GM19099 (cell line): ENCODE measurements at regions not wholly inside any gene's neighbourhood (a gene's known extent, or its start where the extent isn't known, plus 50 kb on each side); places are given as distances from the start of the nearest gene placed in this dataset.

Source experiments
- POLR2A ChIP-seq: IDR thresholded peaks from 3 replicates; pipeline ENCODE4 v1.6.1; 2011; ENCODE audit warnings: low read depth; ENCODE audit not compliant: insufficient read length; ENCODE audit errors: extremely low read depth

DNA sequence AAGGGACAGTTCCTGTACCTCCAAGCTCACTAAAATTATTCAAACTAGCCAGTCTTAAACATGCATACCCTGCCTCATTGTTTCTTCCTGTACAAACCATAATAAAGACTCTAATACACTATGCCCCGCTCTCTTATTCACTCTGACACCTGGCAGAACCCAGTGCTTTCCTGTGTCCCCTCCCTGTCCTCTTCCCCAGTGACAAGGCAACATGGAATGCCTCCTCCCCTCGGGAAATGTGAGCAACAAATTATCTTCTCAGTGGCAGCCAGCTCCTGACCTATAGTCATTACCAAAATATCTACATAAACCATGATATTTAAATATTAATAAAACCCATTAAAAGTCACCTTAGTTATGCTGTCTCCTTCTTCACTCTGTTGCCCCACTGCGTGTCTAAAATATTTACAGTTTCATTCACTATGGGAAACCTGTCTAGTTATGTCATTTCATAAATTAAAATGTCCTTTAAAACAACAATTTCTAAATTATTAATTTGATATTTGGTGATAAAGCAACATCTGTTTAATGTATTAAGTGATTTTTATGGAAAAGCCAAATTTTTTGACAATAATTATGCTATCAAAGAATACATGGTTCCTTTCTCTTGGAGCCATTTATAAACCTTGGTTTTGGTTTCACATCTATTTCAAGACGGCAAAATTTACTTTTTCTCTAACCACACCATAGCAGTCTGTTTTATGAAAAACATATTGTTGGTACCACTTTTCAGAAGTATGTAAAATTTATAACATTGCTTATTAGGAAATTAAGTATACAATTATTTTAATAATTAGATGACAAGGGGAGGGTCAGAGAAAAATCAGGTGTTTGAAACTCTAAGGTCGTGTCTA, 1355.2 kb downstream of the XPNPEP1 start:
- no peak for TF ChIP-seq POLR2A

DNA sequence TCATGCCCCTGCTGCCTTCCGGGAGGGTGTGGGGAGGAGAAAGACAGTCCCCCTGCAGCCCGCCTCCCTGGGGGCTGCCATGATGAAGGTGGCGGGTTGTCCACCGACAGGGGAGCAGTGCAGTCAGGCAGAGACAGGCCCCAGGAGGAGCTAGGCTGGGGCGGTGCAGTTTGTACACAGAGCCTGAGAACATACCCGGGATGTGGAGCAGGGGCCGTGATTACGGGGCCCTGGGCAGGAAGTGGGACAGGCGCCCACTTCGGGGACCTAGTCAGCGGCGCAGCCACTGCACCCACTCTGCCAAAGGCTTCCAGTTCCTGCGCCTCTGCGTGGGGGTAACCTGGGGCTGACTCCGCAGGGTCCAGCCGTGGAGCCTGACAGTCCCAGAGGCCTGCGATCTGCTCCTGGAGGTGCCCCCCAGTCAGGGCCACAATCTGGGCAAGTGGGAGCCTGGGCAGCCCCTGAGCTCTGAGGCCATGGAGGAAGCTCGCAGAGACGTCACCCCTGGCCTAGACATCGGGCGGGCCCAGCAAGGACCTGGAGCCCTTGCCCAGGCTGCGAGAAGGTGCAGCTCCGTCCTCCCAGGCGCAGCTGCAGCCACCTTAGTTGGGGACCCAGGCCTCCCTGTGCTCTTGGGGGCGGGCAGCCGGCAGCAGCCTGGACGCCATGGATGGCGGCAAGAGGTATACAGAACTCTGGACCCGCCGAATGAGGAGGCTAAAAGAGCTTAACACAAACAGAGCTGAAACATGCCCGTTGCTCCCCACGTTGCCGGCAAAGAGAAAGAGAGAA, 1356.8 kb downstream of the XPNPEP1 start:
- no peak for TF ChIP-seq POLR2A

DNA sequence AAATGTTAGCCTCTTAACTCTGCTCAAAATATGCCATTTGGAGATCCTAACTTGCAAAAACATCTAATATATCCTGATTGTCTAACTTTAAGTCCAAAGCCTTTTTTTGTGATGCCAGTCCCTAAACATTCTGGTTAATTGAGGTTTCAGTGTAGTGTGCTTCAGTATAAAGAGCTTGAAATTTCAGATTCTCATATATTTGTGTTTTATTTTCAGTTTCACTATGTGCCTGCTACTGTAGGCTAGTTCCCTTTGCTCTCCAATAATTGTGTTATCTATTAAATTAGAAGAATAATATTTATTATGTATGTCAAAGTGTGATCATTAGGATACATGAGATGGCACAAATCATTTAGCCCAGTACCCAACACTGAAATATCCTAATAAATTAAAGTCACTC, 1361.2 kb downstream of the XPNPEP1 start:
- no peak for TF ChIP-seq POLR2A

DNA sequence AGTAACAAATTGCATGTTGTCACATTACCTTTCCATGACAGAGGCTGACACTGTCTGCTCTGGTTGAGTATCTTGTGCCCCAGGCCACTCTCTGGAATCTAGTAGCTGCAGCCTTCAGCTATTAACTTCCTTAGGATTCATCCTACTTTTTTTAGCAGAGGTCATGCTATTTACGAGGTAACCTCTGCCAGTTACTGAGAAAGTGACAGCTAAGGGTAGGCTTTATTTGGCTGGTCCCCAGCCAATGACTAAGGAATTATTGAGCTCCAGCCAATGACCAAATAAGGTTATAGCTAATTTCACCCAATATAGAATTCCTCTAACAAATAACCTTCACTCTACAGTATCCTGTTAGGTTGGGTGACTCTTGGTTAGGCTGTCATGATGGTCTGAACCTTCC, 1361.7 kb downstream of the XPNPEP1 start:
- TF ChIP-seq POLR2A = no peak

DNA sequence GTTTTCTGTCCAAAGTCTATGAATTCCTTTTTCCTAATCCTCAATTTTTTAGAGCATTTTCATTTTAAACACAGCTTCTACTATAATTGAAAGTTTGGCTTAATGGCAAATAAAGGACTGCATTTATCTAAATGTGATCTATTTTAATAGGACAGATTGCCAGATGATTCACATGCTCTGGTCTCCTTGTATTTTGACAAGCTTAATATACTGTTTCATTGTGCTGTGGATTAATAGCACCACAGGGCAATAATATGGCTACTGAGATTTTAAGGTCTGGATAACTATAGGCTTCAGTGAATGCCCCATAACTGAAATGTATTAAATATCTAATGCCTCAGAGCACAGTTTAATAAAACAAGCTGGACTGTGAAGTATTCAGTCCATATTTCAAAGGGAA, 1362.8 kb downstream of the XPNPEP1 start:
- TF ChIP-seq POLR2A = no peak

DNA sequence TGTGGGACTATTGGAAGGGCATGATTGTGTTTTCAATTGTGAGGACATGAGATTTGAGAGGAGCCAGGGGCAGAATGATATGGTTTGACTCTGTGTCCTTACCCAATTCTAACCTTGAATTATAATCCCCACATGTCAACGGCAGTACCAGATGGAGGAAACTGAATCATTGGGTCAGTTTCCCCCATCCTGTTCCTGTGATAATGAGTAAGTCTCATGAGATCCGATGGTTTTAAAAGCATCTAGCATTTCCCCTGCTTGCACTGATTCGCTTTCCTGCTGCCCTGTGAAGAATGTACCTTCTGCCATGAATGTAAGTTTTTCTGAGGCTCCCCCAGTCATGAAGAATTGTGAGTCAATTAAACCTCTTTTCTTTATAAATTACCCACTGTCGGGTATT, 1367.1 kb downstream of the XPNPEP1 start:
- TF ChIP-seq POLR2A = no peak

DNA sequence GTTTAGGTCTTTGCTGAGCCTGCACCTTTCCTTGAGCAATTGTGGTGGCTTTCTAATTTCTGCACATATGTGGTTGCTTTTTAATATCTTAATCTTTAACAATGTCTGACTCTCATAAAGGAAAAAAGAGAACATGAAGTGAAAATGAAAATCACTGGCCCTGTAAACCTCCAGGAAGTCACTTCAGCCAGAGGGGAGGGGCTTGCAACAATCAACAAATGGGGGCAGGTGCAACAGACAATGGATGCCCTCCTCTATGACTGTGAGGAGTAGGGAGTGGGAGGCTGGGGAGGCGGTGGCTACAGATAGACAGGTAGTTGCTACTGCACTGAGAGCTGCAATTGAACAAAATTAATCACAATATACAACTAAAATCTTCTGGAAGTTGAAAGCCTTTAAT, 1377.4 kb downstream of the XPNPEP1 start:
- TF ChIP-seq POLR2A = no peak

DNA sequence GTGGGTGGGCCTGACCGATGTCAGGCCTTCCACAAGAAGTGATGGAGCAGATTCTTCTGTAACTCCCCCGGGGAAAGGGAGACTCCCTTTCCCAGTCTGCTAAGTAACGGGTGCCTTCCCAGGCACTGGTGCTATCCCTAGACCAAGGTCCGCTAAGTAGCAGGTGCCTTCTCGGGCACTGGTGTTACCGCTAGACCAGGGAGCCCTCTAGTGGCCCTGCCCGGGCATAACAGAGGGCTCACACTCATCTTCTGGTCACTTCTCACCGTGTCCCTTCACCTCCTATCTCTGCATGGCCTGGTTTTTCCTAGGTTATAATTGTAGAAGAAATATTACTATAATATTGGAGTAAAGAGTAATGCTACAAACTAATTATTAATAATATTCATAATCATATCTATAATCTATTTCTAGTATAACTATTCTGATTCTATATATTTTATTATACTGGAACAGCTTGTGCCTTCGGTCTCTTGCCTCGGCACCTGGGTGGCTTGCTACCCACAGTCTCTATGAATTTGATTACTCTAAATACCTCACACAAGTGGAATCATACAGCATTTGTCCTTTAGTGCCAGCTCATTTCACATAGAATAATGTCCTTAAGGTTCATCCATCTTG, 1378.7 kb downstream of the XPNPEP1 start:
- TF ChIP-seq POLR2A = no peak

DNA sequence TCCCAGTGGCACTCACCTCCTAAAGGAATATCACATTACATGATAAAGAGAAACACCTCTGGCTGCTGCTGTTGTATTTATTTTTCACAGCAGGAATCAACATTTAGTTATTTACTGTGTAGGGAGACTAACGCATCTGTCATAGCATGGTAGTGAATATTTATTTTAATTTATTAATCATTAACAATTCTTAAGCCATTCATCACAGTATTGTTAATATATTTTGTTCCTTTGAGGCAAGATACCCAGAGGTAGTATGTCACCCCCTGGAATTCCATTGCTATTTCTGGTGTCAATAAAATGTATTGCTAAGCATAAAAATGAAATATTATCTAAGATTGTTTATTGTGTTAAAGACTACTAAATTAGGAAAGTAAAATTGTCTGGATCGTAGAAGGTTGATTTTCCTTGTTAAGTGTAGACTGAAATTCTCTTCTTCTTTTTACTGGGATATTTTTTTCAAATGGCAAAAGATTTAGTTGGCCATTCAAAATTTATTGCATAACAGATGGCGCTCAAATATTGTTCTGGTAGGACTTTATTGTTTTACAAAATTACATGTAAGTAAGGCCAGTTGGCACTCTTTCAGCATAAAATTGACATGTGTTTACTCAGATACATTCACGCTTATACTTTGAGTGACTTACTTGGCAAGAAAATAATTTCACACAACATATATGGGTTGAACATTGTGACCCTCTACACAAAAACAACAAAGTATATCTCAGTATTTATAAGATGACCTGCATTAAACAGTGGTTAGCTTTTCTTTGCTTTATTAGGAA, 1358.7 kb upstream of the SORCS1 start:
- no peak for TF ChIP-seq POLR2A

DNA sequence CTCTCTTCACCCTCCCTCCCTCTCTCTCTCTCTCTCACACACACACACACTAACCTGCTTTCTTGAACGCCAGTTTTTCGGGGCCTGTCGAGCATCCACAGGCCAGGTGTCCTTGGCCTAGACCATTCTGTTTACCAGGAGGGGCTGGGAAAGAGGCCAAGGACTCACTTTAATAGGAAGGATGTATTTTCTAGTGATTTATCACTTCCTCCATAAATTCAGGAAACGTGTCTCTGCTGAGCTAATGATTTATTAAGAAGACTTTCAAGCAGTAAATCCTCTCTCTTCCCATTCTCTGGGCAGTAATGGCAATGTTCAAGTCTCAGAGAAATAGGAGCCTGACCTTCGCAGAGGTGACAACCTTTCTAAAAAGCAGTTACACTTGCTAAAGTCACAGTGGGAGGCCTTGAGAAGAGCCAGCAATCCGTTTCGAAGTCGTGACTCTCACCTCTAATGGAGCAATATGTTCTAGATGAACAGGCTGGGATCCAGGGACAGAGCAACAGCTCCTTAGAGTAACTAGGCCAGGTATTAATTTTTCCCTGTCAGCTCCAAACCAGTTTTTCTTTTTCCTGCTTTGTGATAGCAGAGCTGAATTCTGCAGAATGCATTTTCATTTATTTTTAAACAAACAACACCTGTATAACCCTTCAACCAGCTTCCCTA, 1357.5 kb upstream of the SORCS1 start:
- TF ChIP-seq POLR2A = no peak

DNA sequence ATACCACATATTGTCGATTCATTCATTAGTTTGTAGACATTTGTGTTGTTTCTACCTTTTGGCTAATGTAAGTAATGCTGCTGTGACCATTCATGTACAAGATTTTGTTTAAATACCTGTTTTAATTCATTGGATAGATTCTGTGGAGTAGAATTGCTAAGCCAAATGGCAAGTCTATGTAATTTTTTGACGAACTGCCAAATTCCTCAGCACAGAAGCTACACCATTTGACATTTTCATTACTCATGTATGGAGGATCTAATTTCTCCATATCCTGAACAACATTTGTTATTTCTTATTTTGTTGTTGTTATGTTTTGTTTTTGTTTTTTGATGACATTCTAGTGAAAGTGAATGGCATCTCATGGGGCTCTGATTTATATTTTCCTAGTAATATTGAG, 1351.3 kb upstream of the SORCS1 start:
- no peak for TF ChIP-seq POLR2A

DNA sequence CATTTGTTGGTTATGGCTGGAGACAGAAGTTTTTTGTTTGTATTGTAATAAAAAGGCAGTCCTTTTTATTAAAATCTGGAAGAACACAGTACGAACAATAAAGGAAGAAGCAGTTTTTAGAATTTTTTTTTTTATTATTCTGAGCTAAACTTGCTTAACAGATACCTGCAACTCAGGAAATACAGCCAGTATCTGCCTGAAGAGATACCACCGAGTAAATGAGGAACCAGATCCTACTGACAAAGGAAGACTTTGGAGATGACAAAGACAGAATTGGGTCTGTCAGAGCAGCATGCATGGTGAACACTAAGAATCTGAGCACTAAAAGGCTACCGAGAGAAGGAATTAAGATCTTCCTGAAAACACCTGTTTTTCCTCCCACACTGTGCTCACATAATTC, 1335.9 kb upstream of the SORCS1 start:
- no peak for TF ChIP-seq POLR2A

DNA sequence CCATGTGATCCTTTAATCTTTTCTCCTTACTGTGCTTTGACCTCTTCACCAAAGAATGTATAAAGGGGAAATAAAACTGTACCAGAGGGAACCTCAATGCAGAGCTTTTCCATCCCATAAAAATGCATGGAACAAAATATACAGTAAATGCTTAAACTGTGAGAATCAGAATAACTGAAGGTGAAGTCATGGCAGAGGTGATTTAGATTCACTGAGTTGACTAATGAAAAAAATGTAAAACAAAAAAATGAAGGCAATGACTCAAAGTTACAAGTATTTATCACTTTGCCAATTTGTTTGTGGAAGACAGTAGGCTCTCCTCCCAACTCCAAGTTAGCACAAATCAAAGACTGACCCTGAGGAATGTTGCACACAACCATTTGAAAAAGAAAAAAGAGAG, 1331.6 kb upstream of the SORCS1 start:
- TF ChIP-seq POLR2A = no peak

DNA sequence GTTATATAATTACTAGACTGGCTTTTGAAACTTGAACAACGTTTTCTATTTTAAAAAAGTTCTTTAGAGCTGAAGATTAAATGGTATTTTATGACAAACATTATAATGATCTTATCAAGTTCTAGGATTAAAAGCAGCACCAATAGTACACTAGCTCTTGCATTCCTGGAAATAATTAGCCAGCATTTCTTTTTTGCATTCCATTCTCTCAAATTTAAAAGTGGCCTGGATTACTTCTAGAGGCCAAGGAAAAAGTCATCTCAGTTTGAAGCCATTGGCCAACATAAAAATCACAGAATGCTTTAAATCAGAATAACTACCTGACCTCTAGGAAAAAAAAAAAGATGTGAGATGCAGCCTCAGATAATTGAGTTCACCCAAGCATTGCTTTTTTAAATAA, 1326.4 kb upstream of the SORCS1 start:
- no peak for TF ChIP-seq POLR2A
